Left ventricle myocardium superior (tissue), 1 donor: ENCODE measurements at regions not wholly inside any gene's neighbourhood (a gene's known extent, or its start where the extent isn't known, plus 50 kb on each side); places are given as distances from the start of the nearest gene placed in this dataset.

Experiments used
- ATAC-seq: fragments of 200-7000 bp; cut with Tn5 transposase; one replicate; pipeline ENCODE4 v1.9.1; 2020; ENCODE audit warnings: mild to moderate bottlenecking, moderate library complexity
- DNase-seq: peaks from one replicate; pipeline ENCODE4 v3.0.0-alpha.2; 2020
- intact Hi-C: fragments of 100-400 bp; cut with micrococcal nuclease; formaldehyde crosslinking; loops from one replicate; pipeline ENCODE4 v1.11.0; 2022
- donor health status: DM: no; HTN: yes; CAD: no; lungs with severe emphysema.

DNA sequence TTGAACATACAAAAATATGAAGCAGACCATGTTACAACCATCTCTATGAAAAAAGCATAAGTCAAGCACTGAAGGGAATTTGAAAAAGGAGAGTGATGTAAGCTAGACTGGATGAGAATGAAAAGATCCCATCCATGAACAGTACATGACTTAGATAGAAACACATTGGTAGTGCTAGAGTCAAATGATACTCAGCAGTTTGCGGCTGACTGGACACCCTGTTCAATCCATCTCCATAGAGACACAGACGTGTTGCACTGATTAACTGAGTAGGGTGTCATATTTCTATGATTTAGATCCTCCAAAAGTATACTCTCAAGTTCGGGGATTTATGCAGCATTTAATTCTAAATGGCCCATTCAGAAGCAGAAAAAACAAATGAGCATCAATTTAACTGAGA lies 674.3 kb upstream of the NRXN1 start:
- intact Hi-C loops, result no loop called here
- ATAC-seq, result no peak
- no peak for DNase-seq

DNA sequence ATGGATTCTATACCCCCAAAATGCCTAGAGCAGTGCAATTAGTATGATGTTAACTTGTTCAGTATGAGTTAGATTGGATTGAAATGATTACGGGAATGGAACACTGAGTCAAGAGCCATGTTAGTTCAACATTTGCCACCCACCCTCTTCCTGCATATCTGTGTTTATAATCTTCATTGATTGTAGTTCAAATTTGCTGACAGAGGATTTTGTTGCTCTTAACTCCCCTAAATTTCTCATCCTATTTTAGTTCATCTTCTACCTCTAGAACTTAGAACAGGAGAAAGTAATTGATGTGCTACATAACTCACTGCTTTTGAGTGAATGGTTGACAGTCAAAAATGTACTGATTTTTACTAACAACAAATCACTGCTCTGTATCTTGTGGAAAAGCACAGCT lies 673.5 kb upstream of the NRXN1 start:
- intact Hi-C loops, result no loop called here
- no peak for ATAC-seq
- no peak for DNase-seq

DNA sequence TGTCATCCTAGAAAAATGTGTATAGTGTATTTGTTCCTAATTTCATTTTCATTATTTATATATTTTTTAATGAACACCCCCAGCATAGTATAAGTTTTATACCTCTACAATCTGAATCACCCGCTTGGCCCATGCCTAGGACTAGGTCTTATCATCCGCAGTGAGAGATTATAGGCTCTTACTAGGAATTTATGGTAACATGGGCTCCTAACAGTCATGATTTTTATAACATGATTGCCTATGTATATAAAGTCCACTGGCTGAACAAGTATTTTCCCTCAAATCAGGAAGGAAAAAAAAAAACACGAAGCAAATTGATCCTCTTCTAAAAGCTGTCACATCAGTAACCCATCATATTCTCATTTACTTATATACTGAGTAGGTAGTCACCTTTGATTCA lies 666.1 kb upstream of the NRXN1 start:
- intact Hi-C loops, result no loop called here
- ATAC-seq (no peak), DNase-seq (no peak)

DNA sequence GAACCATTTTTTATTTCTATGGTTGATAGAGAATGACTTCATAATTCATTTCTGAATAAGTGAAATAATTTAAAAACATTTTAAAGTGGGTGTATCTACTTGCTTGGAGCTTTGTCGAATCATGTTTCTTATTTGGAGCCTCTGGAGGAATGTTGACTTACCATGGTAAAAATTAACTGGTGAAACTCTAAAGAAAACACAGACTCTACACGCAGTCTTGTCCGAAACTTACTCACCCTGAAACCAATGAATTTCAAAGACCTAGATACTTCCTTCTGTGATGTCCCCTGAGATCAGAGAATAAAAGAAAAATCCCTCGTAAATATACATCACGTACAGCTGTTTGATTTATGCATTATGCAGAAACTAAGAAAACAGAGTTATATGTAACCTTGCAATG lies 665.2 kb upstream of the NRXN1 start:
- ATAC-seq (no peak), DNase-seq (no peak)
- intact Hi-C loops, result no loop called here

DNA sequence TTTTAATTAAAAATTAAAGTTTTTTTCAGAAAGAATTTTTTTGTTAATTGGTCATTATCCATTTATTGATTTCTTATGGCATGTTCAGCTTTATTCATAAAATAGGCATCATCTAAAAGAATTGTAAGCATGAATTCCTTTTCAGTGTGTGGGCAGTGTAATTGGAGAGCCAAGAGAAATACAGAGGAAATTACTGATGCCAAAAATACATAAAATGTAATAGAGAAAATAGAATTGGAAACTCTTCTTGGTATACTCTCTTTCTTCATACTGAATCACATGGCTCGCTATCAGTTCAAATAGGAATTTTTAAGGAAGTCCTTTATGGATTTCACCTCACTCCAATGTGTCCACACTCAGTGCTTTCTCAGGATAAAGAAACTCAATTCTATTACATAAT lies 663.6 kb upstream of the NRXN1 start:
- intact Hi-C loops, result no loop called here
- ATAC-seq, result no peak

DNA sequence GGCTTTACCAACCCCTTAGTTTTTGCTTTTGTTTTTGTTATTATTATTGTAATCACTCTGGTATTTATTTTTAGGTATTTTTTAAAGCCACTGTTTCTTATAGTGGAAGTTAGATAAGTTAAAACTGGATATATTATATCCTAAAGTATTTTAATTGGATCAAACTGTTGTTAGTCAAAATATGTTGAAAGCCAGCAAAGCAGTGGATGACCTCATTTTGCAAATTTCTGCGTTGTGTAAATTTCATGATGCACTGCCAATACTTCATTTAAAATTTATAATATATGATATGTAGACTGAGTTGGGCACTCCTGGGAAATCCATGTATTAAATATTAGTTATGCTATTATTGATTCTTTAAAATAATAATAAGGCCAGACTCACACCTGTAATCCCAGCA lies 661.7 kb upstream of the NRXN1 start:
- ATAC-seq (no peak), DNase-seq (no peak)
- intact Hi-C loops, result no loop called here

More for the DNA sequence above, 663.6 kb upstream of the NRXN1 start:
- no peak for DNase-seq

DNA sequence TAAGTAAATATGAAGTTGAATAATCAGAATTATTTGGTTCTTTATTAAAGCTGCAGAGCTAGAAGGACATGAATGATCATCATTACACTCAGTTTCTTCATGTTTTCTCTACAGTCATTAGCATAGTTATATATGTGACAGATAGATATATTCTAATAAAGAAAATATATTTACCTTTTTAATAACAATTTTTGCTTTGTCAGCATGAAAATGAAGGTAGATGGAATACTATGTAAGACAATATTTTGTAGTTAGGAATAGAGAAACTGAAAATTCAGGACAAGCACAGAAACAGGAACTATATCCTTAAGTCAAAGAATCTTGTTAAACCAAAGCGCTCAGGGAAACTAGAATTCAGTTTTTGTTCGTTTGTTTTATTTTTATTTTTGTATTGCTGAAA lies 649.9 kb upstream of the NRXN1 start:
- intact Hi-C loops, result no loop called here
- ATAC-seq (no peak), DNase-seq (no peak)

DNA sequence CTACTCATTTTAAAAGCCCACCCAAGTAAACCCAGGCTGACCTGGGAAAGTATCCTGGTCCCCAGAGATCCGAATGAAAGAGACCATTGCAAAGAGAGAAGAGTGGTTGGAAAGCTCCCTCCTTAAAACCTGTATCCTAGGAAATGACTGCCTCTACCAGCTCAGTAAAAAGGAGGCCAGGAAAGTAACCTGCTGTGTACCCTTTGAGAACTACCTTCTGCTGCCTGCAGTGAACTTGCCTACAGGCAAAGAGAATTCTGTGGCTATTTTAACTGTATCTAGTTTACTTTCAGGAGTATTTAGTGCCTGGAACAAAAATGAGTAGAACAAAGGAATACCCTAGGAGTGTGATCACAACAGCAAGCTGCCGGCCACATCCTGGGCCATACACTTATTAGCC lies 641.7 kb upstream of the NRXN1 start:
- intact Hi-C loops, result no loop called here
- DNase-seq (no peak), ATAC-seq (no peak)

DNA sequence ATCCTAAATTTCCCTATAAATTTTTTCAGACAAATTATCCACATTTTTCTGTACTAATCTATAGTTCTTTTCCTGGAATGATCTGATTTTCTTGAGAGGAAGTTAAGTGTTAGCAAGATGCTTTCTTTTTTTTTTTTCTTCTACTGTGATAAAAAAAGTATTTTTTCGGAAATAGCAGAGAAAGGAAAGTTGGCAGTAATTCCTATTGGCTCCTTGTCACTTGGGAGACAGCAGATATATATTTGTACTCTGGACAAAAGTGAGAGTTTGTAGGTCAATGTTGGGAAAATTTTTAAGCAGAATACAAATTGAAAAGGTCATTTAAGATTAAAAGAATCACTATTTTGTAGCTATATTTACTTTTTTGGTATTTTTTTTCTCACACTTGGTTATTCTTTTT lies 635.7 kb upstream of the NRXN1 start:
- intact Hi-C loops, result no loop called here
- no peak for ATAC-seq
- DNase-seq, result no peak

DNA sequence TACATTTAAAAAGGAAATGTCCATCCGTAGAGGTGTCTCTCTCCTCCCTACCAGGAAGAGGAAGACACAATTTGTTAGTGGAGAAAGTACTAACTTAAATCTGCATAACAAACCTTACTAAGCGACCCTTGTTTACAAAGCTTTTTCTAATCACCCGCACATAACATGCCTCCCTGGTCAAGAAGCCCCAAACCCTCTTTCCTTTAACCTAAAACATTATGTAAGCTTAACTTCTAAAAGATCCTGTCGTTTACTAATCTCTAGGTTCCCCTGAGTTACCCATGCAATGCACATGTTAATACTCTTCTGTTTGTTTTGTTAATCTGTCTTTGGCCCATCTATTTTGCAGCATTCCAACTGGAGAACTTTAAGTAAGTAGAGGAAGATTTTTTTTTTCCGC lies 630.3 kb upstream of the NRXN1 start:
- intact Hi-C loops, result no loop called here
- ATAC-seq (no peak), DNase-seq (no peak)

DNA sequence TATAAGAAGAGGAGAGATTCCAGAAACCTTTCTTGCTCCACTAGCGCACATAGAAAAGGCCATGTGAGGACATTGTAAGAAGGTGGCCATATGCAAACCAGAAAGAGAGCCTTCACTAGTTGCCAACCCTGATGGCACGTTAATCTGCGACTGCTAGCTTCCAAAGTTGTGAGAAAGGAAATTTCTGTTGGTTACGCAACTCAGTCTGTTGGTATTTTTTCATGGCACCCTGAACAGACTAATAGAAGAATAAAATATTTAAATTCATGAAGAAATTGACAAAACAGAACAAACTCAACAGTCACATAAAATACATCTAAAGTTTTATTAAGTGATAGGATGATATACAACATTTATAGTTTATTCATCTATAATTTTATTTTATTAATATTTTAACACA lies 625.9 kb upstream of the NRXN1 start:
- DNase-seq (no peak), ATAC-seq (no peak)
- intact Hi-C loops, result no loop called here

DNA sequence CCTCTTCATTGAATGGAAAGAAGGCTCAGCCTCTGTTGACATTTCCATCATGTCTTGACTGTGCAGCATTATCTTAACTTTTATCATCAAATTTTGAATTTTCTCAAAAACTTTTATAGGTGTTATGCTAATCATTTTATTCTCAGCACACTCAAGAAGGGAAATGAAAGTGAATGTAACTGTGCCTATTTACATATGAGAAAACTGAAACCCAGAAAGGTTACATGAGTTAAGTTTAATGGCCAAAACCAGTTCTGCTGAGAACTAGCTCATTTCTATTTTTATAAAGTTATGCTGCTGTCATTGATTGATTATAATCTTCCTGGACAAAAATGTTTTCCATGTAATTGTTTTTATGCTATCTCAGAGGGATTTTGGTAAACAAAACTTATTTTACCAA lies 618.8 kb upstream of the NRXN1 start:
- intact Hi-C loops, result no loop called here
- no peak for ATAC-seq
- no peak for DNase-seq

DNA sequence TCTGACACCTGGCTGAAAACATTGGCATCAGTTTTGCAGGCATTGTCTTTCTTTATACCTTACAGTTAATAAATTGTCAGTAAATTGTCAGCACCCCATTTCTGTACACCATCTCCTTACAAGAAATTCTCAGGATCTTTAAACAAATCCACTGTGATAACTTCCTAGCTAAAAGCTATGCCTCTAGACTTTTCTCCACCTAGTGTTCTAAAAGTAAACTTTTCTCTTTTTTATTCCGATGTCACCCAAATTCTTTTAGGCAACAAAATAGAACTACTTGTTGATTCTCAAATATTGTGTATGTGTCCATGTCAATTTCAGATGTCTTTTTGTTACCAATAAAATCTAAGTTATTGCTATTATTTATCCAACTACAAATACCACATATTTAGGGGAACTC lies 617.4 kb upstream of the NRXN1 start:
- ATAC-seq, result no peak
- DNase-seq, result no peak
- intact Hi-C loops, result no loop called here

DNA sequence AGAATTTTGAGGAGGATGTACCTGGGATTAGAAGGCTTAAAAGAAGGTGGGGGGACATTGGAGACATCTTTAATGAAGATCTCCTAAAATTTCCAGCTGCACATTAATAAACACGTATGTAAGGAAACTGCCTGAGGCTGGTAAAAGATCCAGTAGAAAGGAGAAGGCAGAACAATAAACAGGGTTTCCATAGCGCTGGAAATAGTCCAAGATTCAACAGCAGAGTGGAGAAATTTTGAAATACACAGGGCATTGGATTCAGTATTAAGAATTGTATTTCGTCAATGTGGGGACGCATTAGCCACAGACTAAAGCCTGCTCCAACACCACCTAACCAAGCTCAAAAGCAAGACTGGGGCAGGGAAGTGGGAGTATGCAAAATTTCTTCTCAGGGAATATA lies 606.9 kb upstream of the NRXN1 start:
- no peak for ATAC-seq
- intact Hi-C loops, result no loop called here
- DNase-seq, result no peak

DNA sequence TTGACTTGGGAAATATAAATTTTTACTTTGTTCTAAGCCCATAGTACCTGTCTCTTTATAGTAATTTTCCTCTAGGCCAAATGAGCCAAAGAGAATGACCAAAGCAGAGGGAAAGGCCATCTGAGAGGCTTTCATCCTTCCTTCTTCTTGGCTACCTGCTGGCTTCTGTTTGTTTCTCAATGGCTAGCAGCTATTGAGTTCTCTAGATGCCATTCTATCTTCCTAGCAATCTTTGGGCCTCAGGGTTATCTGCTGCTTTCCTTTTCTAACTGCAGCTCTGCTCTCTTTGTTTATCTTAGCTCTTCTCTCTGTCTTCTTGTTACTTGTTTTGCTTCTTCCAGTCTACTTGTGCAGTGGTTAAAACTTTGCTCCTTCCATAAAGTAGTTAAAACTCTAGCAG lies 601.1 kb upstream of the NRXN1 start:
- ATAC-seq (no peak), DNase-seq (no peak)
- intact Hi-C loops, result no loop called here

DNA sequence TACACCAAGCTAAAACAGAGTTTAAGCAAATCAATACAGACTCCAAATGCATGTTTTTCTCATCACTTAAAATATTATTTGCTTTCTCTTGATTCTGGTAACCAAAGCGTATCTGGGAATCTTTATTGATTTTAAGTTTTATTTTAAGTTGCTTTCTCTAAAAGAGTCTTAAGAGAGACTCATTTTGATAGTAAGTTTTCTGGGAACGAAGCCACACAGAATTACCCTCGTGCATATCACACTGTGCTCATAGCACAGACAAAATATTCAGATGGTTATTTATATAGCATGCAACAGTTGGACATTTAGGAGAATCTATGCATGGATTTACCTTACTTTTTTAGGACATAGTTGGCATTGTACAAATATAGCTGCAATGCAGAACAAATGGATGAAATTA lies 597.5 kb upstream of the NRXN1 start:
- ATAC-seq (no peak), DNase-seq (no peak)
- intact Hi-C loops, result no loop called here

DNA sequence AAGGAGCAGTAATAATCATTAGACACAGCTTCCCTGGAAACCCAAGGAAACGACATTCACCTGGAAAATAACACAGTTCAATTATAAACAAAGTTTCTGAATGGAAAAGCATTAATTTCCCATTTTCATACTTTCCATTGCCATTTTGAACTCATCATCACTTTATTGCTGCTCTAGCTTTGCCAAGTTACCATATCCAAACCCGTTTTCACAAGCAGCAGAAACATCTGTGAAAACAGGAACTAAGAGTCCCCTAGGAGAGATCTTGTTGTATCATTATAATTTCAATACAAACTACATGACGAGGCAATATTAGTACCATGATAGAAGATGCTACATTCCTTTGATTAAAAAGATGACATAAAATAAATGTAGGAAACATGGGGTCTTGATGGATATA lies 597.0 kb upstream of the NRXN1 start:
- no peak for DNase-seq
- intact Hi-C loops, result no loop called here
- ATAC-seq, result no peak

DNA sequence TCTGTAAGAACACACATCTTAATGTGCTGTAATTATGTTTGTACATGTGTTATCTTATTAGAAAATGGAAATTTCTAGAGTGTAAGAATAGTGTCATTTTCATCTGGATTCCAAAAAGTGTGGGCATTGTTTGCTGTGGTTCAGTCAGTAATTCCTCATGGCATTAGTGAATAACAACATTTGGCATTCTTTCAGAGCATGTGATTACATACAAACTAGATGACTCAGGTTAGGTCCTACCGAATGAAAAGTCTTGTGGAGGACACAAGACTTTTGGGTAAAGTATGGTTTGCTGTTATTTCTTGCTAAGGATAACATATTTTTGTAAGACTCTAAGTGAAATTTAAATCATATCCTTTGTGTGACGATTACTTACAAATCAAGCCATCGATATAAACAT lies 593.1 kb upstream of the NRXN1 start:
- ATAC-seq (no peak), DNase-seq (no peak)
- intact Hi-C loops, result no loop called here

DNA sequence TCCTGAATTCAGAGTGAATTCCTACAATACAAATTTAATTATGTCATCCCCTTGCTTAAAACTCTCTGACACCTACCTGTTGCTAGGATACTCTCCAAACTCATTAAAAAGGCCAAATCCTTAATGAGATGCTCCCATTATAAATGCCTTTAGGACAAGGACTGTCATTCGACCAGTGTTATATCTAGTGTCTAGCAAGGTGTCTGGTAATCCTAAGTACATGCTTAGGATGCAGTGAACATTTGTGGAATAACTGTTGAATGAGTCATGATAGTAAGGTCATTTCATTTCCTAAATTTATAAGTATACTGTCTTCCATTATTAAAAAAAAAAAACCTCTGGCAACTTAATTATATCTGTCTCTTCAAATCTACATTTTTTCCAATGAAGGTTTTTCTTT lies 588.9 kb upstream of the NRXN1 start:
- intact Hi-C loops, result no loop called here
- DNase-seq, result no peak
- no peak for ATAC-seq

DNA sequence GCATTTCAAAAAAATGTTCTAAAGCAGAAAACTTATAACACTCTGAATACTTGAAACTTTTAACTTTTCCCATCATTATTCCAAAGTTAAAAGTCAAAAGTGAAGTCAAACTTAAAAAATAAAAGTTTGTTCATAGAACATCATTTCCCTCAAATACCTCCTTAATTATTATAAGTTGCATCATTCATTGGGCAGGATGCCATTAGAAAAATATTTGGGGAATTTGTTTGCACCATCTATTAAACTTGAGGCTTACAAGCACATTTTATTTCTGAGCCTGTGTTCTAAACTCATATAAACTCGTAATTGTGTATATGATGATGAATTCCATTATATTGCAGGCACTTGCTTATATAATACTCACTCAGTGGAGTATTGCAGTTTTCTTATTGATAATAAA lies 588.0 kb upstream of the NRXN1 start:
- DNase-seq (no peak), ATAC-seq (no peak)
- intact Hi-C loops, result no loop called here

DNA sequence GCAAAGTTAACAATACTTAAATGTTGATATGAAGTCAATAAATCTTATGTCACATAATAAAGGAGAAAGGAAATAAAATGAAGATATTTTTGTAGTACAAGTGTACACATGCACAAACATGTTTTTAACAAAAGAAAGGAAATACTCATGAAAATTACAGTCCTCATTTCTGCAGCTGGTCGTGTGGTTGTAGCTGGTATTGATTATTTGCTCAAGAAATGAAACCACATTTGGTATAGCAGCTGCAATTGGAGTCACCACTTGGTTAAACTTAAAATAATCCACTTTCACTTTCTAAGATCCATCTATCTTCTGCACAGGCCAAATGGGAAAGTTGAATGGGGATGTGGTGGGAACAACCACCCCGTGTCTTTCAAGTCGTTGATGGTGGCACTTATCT lies 580.5 kb upstream of the NRXN1 start:
- intact Hi-C loops, result no loop called here
- no peak for ATAC-seq
- DNase-seq, result no peak

DNA sequence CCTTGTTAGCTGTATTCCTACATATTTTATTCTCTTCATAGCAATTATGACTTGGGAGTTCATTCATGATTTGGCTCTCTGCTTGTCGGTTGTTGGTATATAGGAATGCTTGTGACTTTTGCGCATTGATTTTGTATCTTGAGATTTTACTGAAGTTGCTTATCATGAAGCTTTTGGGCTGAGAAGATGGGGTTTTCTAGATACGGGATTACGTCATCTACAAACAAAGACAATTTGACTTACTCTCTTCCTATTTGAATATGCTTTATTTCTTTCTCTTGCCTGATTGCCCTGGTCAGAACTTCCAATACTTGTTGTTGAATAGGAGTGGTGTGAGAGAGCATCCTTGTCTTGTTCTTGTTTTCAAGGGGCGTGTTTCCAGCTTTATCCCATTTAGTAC lies 569.8 kb upstream of the NRXN1 start:
- intact Hi-C loops, result no loop called here
- no peak for DNase-seq
- no peak for ATAC-seq

DNA sequence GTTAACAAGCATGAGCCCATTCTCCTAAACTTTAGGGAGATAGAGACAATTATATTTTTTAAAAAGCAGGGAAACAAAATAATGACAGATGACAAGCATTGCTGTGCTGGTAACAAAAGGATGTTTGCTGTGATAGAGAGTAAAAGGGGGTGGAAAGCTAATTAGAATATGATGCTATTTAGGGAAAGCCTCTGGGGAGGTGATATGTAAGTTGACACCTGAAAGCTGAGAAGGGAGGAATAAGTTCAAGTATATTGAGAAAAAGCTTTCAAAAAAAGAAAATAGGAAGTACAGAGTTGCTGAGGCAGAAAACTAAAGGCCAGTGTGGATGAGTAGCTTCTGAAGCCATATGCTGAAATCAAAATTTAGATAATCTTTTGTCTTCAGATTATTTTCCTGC lies 565.2 kb upstream of the NRXN1 start:
- intact Hi-C loops, result no loop called here
- no peak for ATAC-seq
- no peak for DNase-seq
